HL-60 (cell line): ENCODE measurements at regions not wholly inside any gene's neighbourhood (a gene's known extent, or its start where the extent isn't known, plus 50 kb on each side); places are given as distances from the start of the nearest gene placed in this dataset.

ENCODE experiments used
- GABPA ChIP-seq: IDR thresholded peaks from 2 replicates; pipeline ENCODE4 v1.6.1; 2012; ENCODE audit warnings: low read depth
- POLR2AphosphoS5 ChIP-seq: IDR thresholded peaks from 2 replicates; pipeline ENCODE4 v1.6.1; 2012; ENCODE audit warnings: low read depth
- TF ChIP-seq, protein P1 (sequence below): IDR thresholded peaks from one replicate; pipeline ENCODE4 v1.5.1; 2011; ENCODE audit warnings: low read length, control low read depth, inconsistent platforms; ENCODE audit not compliant: insufficient read depth
- TF ChIP-seq, protein P2 (sequence below): IDR thresholded peaks from 2 replicates; pipeline ENCODE4 v1.6.1; 2012; ENCODE audit warnings: low read depth; ENCODE audit not compliant: insufficient replicate concordance

DNA sequence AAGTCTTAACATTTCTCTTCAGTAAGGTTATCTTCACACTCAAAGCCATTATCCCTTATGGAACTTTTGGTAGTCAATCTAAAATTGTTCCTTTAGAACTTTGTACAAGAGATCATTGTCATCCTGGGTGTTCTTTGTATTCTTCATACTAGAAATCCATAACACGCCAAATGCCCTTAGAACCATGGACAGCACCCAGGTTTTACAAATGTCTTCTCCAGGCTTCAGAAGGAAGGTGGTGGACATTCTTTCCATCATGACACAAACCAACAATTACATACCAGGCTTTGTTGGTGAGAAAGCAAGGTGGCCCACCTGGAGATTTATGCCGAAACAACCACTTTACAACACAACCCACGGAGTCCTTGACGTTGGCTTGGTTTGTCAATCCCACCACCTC is 365.6 kb upstream of the TBX3 start:
- TF ChIP-seq, protein P1, sequence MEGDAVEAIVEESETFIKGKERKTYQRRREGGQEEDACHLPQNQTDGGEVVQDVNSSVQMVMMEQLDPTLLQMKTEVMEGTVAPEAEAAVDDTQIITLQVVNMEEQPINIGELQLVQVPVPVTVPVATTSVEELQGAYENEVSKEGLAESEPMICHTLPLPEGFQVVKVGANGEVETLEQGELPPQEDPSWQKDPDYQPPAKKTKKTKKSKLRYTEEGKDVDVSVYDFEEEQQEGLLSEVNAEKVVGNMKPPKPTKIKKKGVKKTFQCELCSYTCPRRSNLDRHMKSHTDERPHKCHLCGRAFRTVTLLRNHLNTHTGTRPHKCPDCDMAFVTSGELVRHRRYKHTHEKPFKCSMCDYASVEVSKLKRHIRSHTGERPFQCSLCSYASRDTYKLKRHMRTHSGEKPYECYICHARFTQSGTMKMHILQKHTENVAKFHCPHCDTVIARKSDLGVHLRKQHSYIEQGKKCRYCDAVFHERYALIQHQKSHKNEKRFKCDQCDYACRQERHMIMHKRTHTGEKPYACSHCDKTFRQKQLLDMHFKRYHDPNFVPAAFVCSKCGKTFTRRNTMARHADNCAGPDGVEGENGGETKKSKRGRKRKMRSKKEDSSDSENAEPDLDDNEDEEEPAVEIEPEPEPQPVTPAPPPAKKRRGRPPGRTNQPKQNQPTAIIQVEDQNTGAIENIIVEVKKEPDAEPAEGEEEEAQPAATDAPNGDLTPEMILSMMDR, result no peak
- no peak for TF ChIP-seq POLR2AphosphoS5
- no peak for TF ChIP-seq GABPA
- TF ChIP-seq, protein P2, sequence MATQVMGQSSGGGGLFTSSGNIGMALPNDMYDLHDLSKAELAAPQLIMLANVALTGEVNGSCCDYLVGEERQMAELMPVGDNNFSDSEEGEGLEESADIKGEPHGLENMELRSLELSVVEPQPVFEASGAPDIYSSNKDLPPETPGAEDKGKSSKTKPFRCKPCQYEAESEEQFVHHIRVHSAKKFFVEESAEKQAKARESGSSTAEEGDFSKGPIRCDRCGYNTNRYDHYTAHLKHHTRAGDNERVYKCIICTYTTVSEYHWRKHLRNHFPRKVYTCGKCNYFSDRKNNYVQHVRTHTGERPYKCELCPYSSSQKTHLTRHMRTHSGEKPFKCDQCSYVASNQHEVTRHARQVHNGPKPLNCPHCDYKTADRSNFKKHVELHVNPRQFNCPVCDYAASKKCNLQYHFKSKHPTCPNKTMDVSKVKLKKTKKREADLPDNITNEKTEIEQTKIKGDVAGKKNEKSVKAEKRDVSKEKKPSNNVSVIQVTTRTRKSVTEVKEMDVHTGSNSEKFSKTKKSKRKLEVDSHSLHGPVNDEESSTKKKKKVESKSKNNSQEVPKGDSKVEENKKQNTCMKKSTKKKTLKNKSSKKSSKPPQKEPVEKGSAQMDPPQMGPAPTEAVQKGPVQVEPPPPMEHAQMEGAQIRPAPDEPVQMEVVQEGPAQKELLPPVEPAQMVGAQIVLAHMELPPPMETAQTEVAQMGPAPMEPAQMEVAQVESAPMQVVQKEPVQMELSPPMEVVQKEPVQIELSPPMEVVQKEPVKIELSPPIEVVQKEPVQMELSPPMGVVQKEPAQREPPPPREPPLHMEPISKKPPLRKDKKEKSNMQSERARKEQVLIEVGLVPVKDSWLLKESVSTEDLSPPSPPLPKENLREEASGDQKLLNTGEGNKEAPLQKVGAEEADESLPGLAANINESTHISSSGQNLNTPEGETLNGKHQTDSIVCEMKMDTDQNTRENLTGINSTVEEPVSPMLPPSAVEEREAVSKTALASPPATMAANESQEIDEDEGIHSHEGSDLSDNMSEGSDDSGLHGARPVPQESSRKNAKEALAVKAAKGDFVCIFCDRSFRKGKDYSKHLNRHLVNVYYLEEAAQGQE, result peak; percentile 85
